HepG2 (cell line): ENCODE measurements at regions not wholly inside any gene's neighbourhood (a gene's known extent, or its start where the extent isn't known, plus 50 kb on each side); places are given as distances from the start of the nearest gene placed in this dataset.

Experiments used
- DZIP1 ChIP-seq: sonication (generic); formaldehyde crosslinking; IDR thresholded peaks from 2 replicates; pipeline ENCODE4 v1.5.0; 2020; ENCODE audit warnings: mild to moderate bottlenecking, missing genetic modification reagents
- FOXO1 ChIP-seq: sonication (generic); formaldehyde crosslinking; IDR thresholded peaks from 2 replicates; pipeline ENCODE4 v1.4.0; 2020; ENCODE audit warnings: missing genetic modification reagents
- HHEX ChIP-seq: IDR thresholded peaks from 2 replicates; pipeline ENCODE4 v1.6.1; 2016; ENCODE audit warnings: control low read depth
- NONO ChIP-seq, 2 experiments: fragments of 450-650 bp in 1 of 2; sonication (generic) in 1 of 2; formaldehyde crosslinking in 1 of 2; IDR thresholded peaks in 1 of 2; conservative IDR thresholded peaks in 1 of 2; 2 replicates each; pipeline versions ENCODE4 v1.6.1 to v1.8.0; 2017 to 2022; ENCODE audit warnings: mild to moderate bottlenecking in 1 of 2, missing genetic modification reagents in 1 of 2, moderate library complexity in 1 of 2
- SOX6 ChIP-seq, 2 experiments: fragments of 450-650 bp in 1 of 2; sonication (generic) in 1 of 2; formaldehyde crosslinking in 1 of 2; IDR thresholded peaks; 2 replicates each; pipeline versions ENCODE4 v1.4.0 to v1.6.1; 2017 to 2020; ENCODE audit warnings: antibody characterized with exemption in 1 of 2, mild to moderate bottlenecking in 1 of 2, missing genetic modification reagents in 1 of 2
- ZBTB42 ChIP-seq: sonication (generic); formaldehyde crosslinking; IDR thresholded peaks from 2 replicates; pipeline ENCODE4 v1.5.0; 2020; ENCODE audit warnings: mild to moderate bottlenecking, missing genetic modification reagents
- ZNF407 ChIP-seq: sonication (generic); formaldehyde crosslinking; IDR thresholded peaks from one replicate; pipeline ENCODE4 v1.5.1; 2020; ENCODE audit warnings: mild to moderate bottlenecking, missing genetic modification reagents; ENCODE audit errors: not compliant biosample characterization
- ZNF547 ChIP-seq: sonication (generic); formaldehyde crosslinking; IDR thresholded peaks from 2 replicates; pipeline ENCODE4 v1.5.1; 2020; ENCODE audit warnings: mild to moderate bottlenecking, missing genetic modification reagents
- ZNF766 ChIP-seq: sonication (generic); formaldehyde crosslinking; IDR thresholded peaks from 2 replicates; pipeline ENCODE4 v1.5.0; 2020; ENCODE audit warnings: missing genetic modification reagents, borderline replicate concordance
- TF ChIP-seq, protein P1 (sequence below): sonication (generic); formaldehyde crosslinking; IDR thresholded peaks from 2 replicates; pipeline ENCODE4 v1.9.0; 2022; ENCODE audit warnings: missing genetic modification reagents, mild to moderate bottlenecking, borderline replicate concordance

DNA sequence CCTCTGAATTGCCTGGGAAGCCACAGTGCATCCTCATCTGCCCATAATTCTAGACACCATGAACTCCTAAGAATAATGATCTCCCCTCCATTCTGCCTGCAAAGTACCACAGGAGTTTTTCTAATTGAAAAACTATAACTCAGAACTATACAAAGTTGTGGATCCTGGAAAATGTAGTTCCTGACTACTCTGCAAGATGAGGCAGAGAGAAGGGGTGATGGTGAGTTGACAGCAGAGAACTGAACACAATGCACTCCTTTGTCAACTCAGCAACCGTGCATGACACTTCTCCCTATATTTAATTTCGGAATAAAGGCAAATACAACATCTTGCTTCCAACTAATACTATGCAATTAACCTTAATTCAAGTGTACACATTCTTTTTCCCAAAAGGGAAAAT lies 471.1 kb upstream of the FAM98A start (continued):
- TF ChIP-seq ZNF407 (no peak), SOX6 (IDR thresholded peaks at IDR 0.05) (no peak), SOX6 (CRISPR knock-in tag; IDR thresholded peaks at IDR 0.05) (no peak), DZIP1 (CRISPR knock-in tag) (no peak), HHEX (CRISPR knock-in tag) (no peak), ZBTB42 (CRISPR knock-in tag) (no peak), NONO (IDR thresholded peaks at IDR 0.05) (no peak), NONO (CRISPR knock-in tag; conservative IDR thresholded peaks at IDR 0.05) (no peak), ZNF766 (no peak), FOXO1 (CRISPR knock-in tag) (no peak), ZNF547 (CRISPR knock-in tag) (no peak)
- TF ChIP-seq, protein P1, sequence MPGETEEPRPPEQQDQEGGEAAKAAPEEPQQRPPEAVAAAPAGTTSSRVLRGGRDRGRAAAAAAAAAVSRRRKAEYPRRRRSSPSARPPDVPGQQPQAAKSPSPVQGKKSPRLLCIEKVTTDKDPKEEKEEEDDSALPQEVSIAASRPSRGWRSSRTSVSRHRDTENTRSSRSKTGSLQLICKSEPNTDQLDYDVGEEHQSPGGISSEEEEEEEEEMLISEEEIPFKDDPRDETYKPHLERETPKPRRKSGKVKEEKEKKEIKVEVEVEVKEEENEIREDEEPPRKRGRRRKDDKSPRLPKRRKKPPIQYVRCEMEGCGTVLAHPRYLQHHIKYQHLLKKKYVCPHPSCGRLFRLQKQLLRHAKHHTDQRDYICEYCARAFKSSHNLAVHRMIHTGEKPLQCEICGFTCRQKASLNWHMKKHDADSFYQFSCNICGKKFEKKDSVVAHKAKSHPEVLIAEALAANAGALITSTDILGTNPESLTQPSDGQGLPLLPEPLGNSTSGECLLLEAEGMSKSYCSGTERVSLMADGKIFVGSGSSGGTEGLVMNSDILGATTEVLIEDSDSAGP (CRISPR knock-in tag) = no peak
